Chondrocyte (in vitro differentiated cells): ENCODE measurements at regions not wholly inside any gene's neighbourhood (a gene's known extent, or its start where the extent isn't known, plus 50 kb on each side); places are given as distances from the start of the nearest gene placed in this dataset.
"Not testable (repeated sequence)": the region's sequence is repeated elsewhere in the genome, so short reads cannot be mapped to it uniquely, and the experiment has no call there.

Source experiments
- DNase-seq: peaks from one replicate; pipeline ENCODE4 v3.0.0; 2021; ENCODE audit warnings: mixed read lengths, low spot score
- H3K27ac Mint-ChIP-seq: one replicate; pipeline ENCODE4 v1.8.0; 2021; ENCODE audit warnings: mild to moderate bottlenecking, moderate library complexity, mixed read lengths; ENCODE audit not compliant: unreplicated experiment
- H3K27me3 Mint-ChIP-seq: 2 replicates; pipeline ENCODE4 v1.8.0; 2021; ENCODE audit warnings: low read depth, mixed read lengths
- H3K36me3 Mint-ChIP-seq: 2 replicates; pipeline ENCODE4 v1.8.0; 2021; ENCODE audit warnings: low read depth, mixed read lengths
- H3K4me1 Mint-ChIP-seq: 2 replicates; pipeline ENCODE4 v1.8.0; 2021; ENCODE audit warnings: low read depth, mild to moderate bottlenecking, mixed read lengths
- H3K4me3 Mint-ChIP-seq: one replicate; pipeline ENCODE4 v1.8.0; 2021; ENCODE audit warnings: mild to moderate bottlenecking, moderate library complexity, mixed read lengths; ENCODE audit not compliant: unreplicated experiment
- H3K9me3 Mint-ChIP-seq: 2 replicates; pipeline ENCODE4 v1.8.0; 2021; ENCODE audit warnings: low read depth, mixed read lengths
- CTCF ChIP-seq: fragments of 200-600 bp; sonication (generic); IDR thresholded peaks from 2 replicates; pipeline ENCODE4 v1.5.0; 2021; ENCODE audit warnings: antibody characterized with exemption, mild to moderate bottlenecking, moderate library complexity

GRCh38 chr11:45405916-45406670 lies 120.0 kb upstream of the SYT13 start:
- Mint-ChIP-seq H3K27me3 (peaks cover 14% of the 10 kb centered on the region), H3K4me3 (no peak overlapping the region), H3K36me3 (no peaks in the 10 kb centered on the region), H3K4me1 (peaks cover 23% of the 10 kb centered on the region), H3K27ac (no peak overlapping the region), H3K9me3 (no peaks in the 10 kb centered on the region)
- peak; percentile 81 for TF ChIP-seq CTCF
- no peak for DNase-seq

- H3K27ac Mint-ChIP-seq, H3K36me3 Mint-ChIP-seq, H3K4me3 Mint-ChIP-seq, DNase-seq, H3K9me3 Mint-ChIP-seq: not testable (repeated sequence)
- peaks cover 18% of the 10 kb centered on the region for H3K4me1 Mint-ChIP-seq
- peaks cover 17% of the 10 kb centered on the region for H3K27me3 Mint-ChIP-seq
These were observed 117.4 kb upstream of the SYT13 start for GRCh38 chr11:45403521-45403920.

- no peaks in the 10 kb centered on the region for H3K36me3 Mint-ChIP-seq
- TF ChIP-seq CTCF = no peak
- no peak overlapping the region for H3K4me3 Mint-ChIP-seq
- no peak for DNase-seq
- no peaks in the 10 kb centered on the region for H3K9me3 Mint-ChIP-seq
- peaks cover 17% of the 10 kb centered on the region for H3K27me3 Mint-ChIP-seq
- H3K4me1 Mint-ChIP-seq = peaks cover 18% of the 10 kb centered on the region
- H3K27ac Mint-ChIP-seq = no peak overlapping the region
These were observed 116.0 kb upstream of the SYT13 start for GRCh38 chr11:45402049-45402630.

- no peak for TF ChIP-seq CTCF
- no peaks in the 10 kb centered on the region for H3K9me3 Mint-ChIP-seq
- H3K4me1 Mint-ChIP-seq = peaks cover 18% of the 10 kb centered on the region
- H3K36me3 Mint-ChIP-seq = no peaks in the 10 kb centered on the region
- H3K27me3 Mint-ChIP-seq = peaks cover 21% of the 10 kb centered on the region
- H3K27ac Mint-ChIP-seq = peak overlapping the region; percentile 70
- no peak for DNase-seq
- no peak overlapping the region for H3K4me3 Mint-ChIP-seq
These were observed 114.5 kb upstream of the SYT13 start for GRCh38 chr11:45400591-45400990.

GRCh38 chr11:45399166-45399565 lies 113.0 kb upstream of the SYT13 start:
- no peak for TF ChIP-seq CTCF
- H3K9me3 Mint-ChIP-seq = no peaks in the 10 kb centered on the region
- H3K27ac Mint-ChIP-seq = no peak overlapping the region
- H3K4me1 Mint-ChIP-seq = peaks cover 18% of the 10 kb centered on the region
- peaks cover 20% of the 10 kb centered on the region for H3K27me3 Mint-ChIP-seq
- no peak overlapping the region for H3K4me3 Mint-ChIP-seq
- no peaks in the 10 kb centered on the region for H3K36me3 Mint-ChIP-seq
- DNase-seq = no peak

GRCh38 chr11:45398325-45398724 lies 112.2 kb upstream of the SYT13 start:
- peaks cover 1% of the 10 kb centered on the region for H3K36me3 Mint-ChIP-seq
- DNase-seq = no peak
- H3K27me3 Mint-ChIP-seq = peaks cover 23% of the 10 kb centered on the region
- TF ChIP-seq CTCF = no peak
- no peak overlapping the region for H3K4me3 Mint-ChIP-seq
- peaks cover 18% of the 10 kb centered on the region for H3K4me1 Mint-ChIP-seq
- no peak overlapping the region for H3K27ac Mint-ChIP-seq
- no peaks in the 10 kb centered on the region for H3K9me3 Mint-ChIP-seq
